H1 (cell line): ENCODE measurements at regions not wholly inside any gene's neighbourhood (a gene's known extent, or its start where the extent isn't known, plus 50 kb on each side); places are given as distances from the start of the nearest gene placed in this dataset.

Experiments
- CTCF ChIP-seq, 3 experiments: IDR thresholded peaks; 1 replicate in 2 of 3; 2 replicates in 1 of 3; pipeline versions ENCODE4 v1.5.1 to v1.6.1; 2011; ENCODE audit warnings: low read length in 3 of 3, mild to moderate bottlenecking in 3 of 3, inconsistent platforms in 2 of 3, low read depth in 1 of 3, moderate library complexity in 1 of 3; ENCODE audit not compliant: insufficient read depth in 1 of 3; ENCODE audit errors: control extremely low read depth in 1 of 3
- POLR2AphosphoS5 ChIP-seq: IDR thresholded peaks from 2 replicates; pipeline ENCODE4 v1.6.1; 2011; ENCODE audit warnings: low read depth, low read length
- RAD21 ChIP-seq, 2 experiments: IDR thresholded peaks in 1 of 2; conservative IDR thresholded peaks in 1 of 2; 2 replicates each; pipeline ENCODE4 v1.6.1; 2011; ENCODE audit warnings: low read depth in 2 of 2, low read length in 2 of 2, improper control_type of control experiment in 1 of 2, inconsistent platforms in 1 of 2, mild to moderate bottlenecking in 1 of 2, moderate library complexity in 1 of 2
- TF ChIP-seq, protein P1 (sequence below): IDR thresholded peaks from 2 replicates; pipeline ENCODE4 v1.6.1; 2011; ENCODE audit warnings: low read length, improper control_type of control experiment

DNA sequence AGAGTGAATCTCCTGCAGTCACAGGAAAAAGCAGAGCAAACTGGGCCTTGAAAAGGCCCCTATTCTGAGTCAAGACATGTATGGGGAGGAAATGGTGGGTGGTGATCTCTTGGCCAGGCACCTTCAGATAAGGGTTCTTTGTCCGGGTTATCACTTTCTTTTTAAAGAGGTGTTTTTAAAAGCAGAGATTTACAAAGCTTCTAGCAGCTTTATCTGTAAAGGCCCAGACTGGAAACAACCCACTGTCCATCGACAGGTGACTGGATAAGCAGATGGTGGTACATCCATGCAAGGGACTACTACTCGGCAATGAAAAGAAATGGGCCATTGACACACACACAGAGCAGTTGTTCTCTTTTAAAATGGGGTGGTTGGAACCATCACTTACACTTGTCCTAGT is 596.7 kb upstream of the MKI67 start:
- TF ChIP-seq CTCF (IDR thresholded peaks at IDR 0.05; ENCODE audit: control extremely low read depth in 1 of 3, insufficient read depth in 1 of 3, low read depth in 1 of 3, low read length in 3 of 3) (no peak), RAD21 (IDR thresholded peaks at IDR 0.05 in 1 of 2, conservative IDR thresholded peaks at IDR 0.05 in 1 of 2; ENCODE audit: low read depth in 2 of 2, low read length in 2 of 2) (no peak), POLR2AphosphoS5 (no peak)
- TF ChIP-seq, protein P1, sequence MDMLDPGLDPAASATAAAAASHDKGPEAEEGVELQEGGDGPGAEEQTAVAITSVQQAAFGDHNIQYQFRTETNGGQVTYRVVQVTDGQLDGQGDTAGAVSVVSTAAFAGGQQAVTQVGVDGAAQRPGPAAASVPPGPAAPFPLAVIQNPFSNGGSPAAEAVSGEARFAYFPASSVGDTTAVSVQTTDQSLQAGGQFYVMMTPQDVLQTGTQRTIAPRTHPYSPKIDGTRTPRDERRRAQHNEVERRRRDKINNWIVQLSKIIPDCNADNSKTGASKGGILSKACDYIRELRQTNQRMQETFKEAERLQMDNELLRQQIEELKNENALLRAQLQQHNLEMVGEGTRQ, result no peak
